GM12878 (cell line): ENCODE measurements at regions not wholly inside any gene's neighbourhood (a gene's known extent, or its start where the extent isn't known, plus 50 kb on each side); places are given as distances from the start of the nearest gene placed in this dataset.

ENCODE experiments used
- ATAC-seq: fragments of 200-7000 bp; cut with Tn5 transposase; 3 replicates; pipeline ENCODE4 v1.9.1; 2020; ENCODE audit warnings: mild to moderate bottlenecking, moderate library complexity
- BruUV-seq: library from RNA; stranded (reverse); fragments of 400-500 nt; replicated peaks from 2 replicates; lab custom pipeline; 2021; lab: Mats Ljungman, UMichigan
- CTCF ChIA-PET: fragments of 300-600 bp; sonication (Branson Sonifier 250); formaldehyde crosslinking; extraction: SDS; loops from one replicate; lab custom pipeline; 2021; ENCODE audit warnings: inconsistent platforms; lab: Yijun Ruan, JAX
- POLR2A ChIA-PET: fragments of 350-600 bp; formaldehyde crosslinking; extraction: SDS; loops from one replicate; lab custom pipeline; 2021; ENCODE audit warnings: inconsistent platforms; lab: Charles Lee
- RAD21 ChIA-PET: fragments of 300-600 bp; sonication (Branson Sonifier 250); formaldehyde crosslinking; loops from one replicate; lab custom pipeline; 2023; ENCODE audit warnings: antibody characterized with exemption; ENCODE audit not compliant: unreplicated experiment; lab: Charles Lee
- SMC1A ChIA-PET: fragments of 300-600 bp; sonication (Branson Sonifier 250); formaldehyde crosslinking; loops from one replicate; lab custom pipeline; 2023; ENCODE audit not compliant: unreplicated experiment, uncharacterized antibody; lab: Charles Lee
- DNase-seq: peaks from one replicate; pipeline ENCODE4 v3.0.0-alpha.2; 2011; ENCODE audit warnings: low read depth, low spot score
- FAIRE-seq: peaks from 3 replicates; lab custom pipeline; 2011; peaks lifted over from hg19 to GRCh38; lab: Jason Lieb, UNC
- H2AFZ ChIP-seq: 2 replicates; pipeline ENCODE4 v1.6.0; 2011; ENCODE audit warnings: low read depth, low read length, control low read depth; ENCODE audit not compliant: control insufficient read depth
- H3K27ac ChIP-seq: 2 replicates; pipeline ENCODE4 v1.5.1; 2011; ENCODE audit warnings: control low read depth; ENCODE audit not compliant: control insufficient read depth, insufficient read depth
- H3K27me3 ChIP-seq, 2 experiments: replicated peaks in 1 of 2; 2 replicates each; pipeline versions ENCODE4 v1.6.0 to v1.6.1; 2011; ENCODE audit warnings: low read length in 1 of 2; ENCODE audit not compliant: control insufficient read depth in 2 of 2, insufficient read depth in 2 of 2
- H3K36me3 ChIP-seq, 2 experiments: 2 replicates each; pipeline ENCODE4 v1.5.1; 2011; ENCODE audit warnings: low read length in 1 of 2; ENCODE audit not compliant: control insufficient read depth in 2 of 2, insufficient read depth in 2 of 2
- H3K4me1 ChIP-seq: 2 replicates; pipeline ENCODE4 v1.6.1; 2011; ENCODE audit warnings: mild to moderate bottlenecking, low read length, moderate library complexity, mixed read lengths; ENCODE audit not compliant: control insufficient read depth, insufficient read depth
- H3K4me2 ChIP-seq: 2 replicates; pipeline ENCODE4 v1.6.0; 2011; ENCODE audit warnings: control low read depth; ENCODE audit not compliant: control insufficient read depth, insufficient read depth
- H3K4me3 ChIP-seq: fragments of 200-600 bp; sonication (generic); 2 replicates; pipeline ENCODE4 v1.5.1; 2016
- H3K79me2 ChIP-seq: 2 replicates; pipeline ENCODE4 v1.6.0; 2011; ENCODE audit warnings: low read length; ENCODE audit not compliant: control insufficient read depth, insufficient read depth
- H3K9ac ChIP-seq: 2 replicates; pipeline ENCODE4 v1.8.0; 2011; ENCODE audit warnings: low read length, control low read depth, mixed read lengths; ENCODE audit not compliant: control insufficient read depth, insufficient read depth
- H3K9me3 ChIP-seq: replicated peaks from 3 replicates; pipeline ENCODE4 v1.5.1; 2011; ENCODE audit warnings: mild to moderate bottlenecking, low read length; ENCODE audit not compliant: control insufficient read depth, insufficient read depth
- H4K20me1 ChIP-seq: 2 replicates; pipeline ENCODE4 v1.6.0; 2011; ENCODE audit not compliant: control insufficient read depth, insufficient read depth
- EED ChIP-seq: sonication (generic); IDR thresholded peaks from 2 replicates; pipeline ENCODE4 v1.6.1; 2016; ENCODE audit warnings: antibody characterized with exemption, low read depth
- FOS ChIP-seq: IDR thresholded peaks from 3 replicates; pipeline ENCODE4 v1.6.1; 2011; ENCODE audit warnings: borderline replicate concordance; ENCODE audit not compliant: insufficient read length; ENCODE audit errors: extremely low read depth
- IKZF1 ChIP-seq: fragments of 450-650 bp; conservative IDR thresholded peaks from 2 replicates; pipeline ENCODE4 v1.6.1; 2017; ENCODE audit warnings: antibody characterized with exemption, mild to moderate bottlenecking
- POU2F2 ChIP-seq: IDR thresholded peaks from 3 replicates; pipeline ENCODE4 v1.6.1; 2011; ENCODE audit warnings: low read depth, mild to moderate bottlenecking, low read length, borderline replicate concordance
- RB1 ChIP-seq: fragments of 450-650 bp; formaldehyde crosslinking; IDR thresholded peaks from 2 replicates; pipeline ENCODE4 v1.6.1; 2017; ENCODE audit warnings: mild to moderate bottlenecking, borderline replicate concordance
- SMC3 ChIP-seq: IDR thresholded peaks from 2 replicates; pipeline ENCODE4 v1.6.1; 2011; ENCODE audit warnings: low read length, improper control_type of control experiment, borderline replicate concordance
- SREBF1 ChIP-seq: IDR thresholded peaks from 2 replicates; pipeline ENCODE4 v1.6.1; 2012; ENCODE audit warnings: mild to moderate bottlenecking, low read length
- SUPT20H ChIP-seq: IDR thresholded peaks from 2 replicates; pipeline ENCODE4 v1.6.1; 2011; ENCODE audit warnings: low read depth, mild to moderate bottlenecking, low read length, moderate library complexity, borderline replicate concordance; ENCODE audit not compliant: control insufficient read depth
- WGBS: methylation state at CpG from one replicate; pipeline ENCODE4 v1.1.6; 2016; ENCODE audit warnings: low lambda C conversion rate; ENCODE audit not compliant: insufficient replicate concordance, insufficient coverage; ENCODE audit errors: missing lambda C conversion rate; 5-methylcytosine and 5-hydroxymethylcytosine counted together
- in situ Hi-C: fragments of 300-500 bp; cut with MboI; formaldehyde crosslinking; loops from 9 replicates; pipeline ENCODE4 v1.14.3; 2018; ENCODE audit warnings: mixed read lengths
- intact Hi-C: fragments of 100-400 bp; cut with micrococcal nuclease; formaldehyde crosslinking; loops from one replicate; pipeline ENCODE4 v1.14.2; 2022; ENCODE audit not compliant: unreplicated experiment
- TF ChIP-seq, protein P1 (sequence below): fragments of 450-650 bp; IDR thresholded peaks from 2 replicates; pipeline ENCODE4 v1.6.1; 2016; ENCODE audit warnings: mild to moderate bottlenecking
- TF ChIP-seq, protein P2 (sequence below): fragments of 450-650 bp; IDR thresholded peaks from 2 replicates; pipeline ENCODE4 v1.6.1; 2017; ENCODE audit warnings: mild to moderate bottlenecking
- TF ChIP-seq, protein P3 (sequence below): IDR thresholded peaks from 2 replicates; pipeline ENCODE4 v1.6.1; 2011; ENCODE audit warnings: borderline replicate concordance, low read depth, mild to moderate bottlenecking, moderate library complexity, mixed read lengths, low read length; ENCODE audit not compliant: insufficient read depth; ENCODE audit errors: extremely low read length

DNA sequence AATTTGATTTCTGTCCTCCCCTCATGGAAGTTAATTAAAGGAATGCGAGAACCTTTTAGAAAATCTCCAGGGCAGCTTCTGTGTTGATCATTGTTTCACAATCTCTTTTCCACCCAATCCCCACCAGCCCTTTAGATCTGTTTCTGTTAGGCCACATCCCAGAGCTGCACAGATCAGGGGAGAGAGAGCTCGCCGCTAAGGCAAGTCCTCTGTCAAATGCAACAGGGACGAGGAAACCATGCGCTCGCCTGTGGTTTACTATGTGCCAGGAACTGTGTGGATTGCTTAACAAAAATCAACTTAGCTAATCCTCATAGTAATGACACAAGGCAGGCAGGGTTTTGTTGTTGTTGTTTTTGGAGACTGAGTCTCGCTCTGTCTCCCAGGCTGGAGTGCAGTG lies 115.4 kb downstream of the SALL1 start:
- FAIRE-seq (no peak), ATAC-seq (no peak), DNase-seq (no peak)
- no peak overlapping the region for H2AFZ ChIP-seq
- H4K20me1 ChIP-seq, result no peaks in the 10 kb centered on the region
- no TSS peak for BruUV-seq
- CTCF ChIA-PET, result no interaction called here
- no peak overlapping the region for H3K9ac ChIP-seq
- POLR2A ChIA-PET, result no interaction called here
- no peaks in the 10 kb centered on the region for H3K36me3 ChIP-seq
- RAD21 ChIA-PET, result no interaction called here
- H3K79me2 ChIP-seq, result no peaks in the 10 kb centered on the region
- H3K27me3 ChIP-seq, result no peaks in the 10 kb centered on the region; a peak in 1 of 4 replicates
- intact Hi-C loops (no loop called here), in situ Hi-C loops (no loop called here)
- no peaks in the 10 kb centered on the region for H3K4me1 ChIP-seq
- no peak for TF ChIP-seq SMC3
- TF ChIP-seq, protein P1, sequence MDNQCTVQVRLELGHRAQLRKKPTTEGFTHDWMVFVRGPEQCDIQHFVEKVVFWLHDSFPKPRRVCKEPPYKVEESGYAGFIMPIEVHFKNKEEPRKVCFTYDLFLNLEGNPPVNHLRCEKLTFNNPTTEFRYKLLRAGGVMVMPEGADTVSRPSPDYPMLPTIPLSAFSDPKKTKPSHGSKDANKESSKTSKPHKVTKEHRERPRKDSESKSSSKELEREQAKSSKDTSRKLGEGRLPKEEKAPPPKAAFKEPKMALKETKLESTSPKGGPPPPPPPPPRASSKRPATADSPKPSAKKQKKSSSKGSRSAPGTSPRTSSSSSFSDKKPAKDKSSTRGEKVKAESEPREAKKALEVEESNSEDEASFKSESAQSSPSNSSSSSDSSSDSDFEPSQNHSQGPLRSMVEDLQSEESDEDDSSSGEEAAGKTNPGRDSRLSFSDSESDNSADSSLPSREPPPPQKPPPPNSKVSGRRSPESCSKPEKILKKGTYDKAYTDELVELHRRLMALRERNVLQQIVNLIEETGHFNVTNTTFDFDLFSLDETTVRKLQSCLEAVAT, result no peak
- TF ChIP-seq SUPT20H, result no peak
- TF ChIP-seq, protein P2, sequence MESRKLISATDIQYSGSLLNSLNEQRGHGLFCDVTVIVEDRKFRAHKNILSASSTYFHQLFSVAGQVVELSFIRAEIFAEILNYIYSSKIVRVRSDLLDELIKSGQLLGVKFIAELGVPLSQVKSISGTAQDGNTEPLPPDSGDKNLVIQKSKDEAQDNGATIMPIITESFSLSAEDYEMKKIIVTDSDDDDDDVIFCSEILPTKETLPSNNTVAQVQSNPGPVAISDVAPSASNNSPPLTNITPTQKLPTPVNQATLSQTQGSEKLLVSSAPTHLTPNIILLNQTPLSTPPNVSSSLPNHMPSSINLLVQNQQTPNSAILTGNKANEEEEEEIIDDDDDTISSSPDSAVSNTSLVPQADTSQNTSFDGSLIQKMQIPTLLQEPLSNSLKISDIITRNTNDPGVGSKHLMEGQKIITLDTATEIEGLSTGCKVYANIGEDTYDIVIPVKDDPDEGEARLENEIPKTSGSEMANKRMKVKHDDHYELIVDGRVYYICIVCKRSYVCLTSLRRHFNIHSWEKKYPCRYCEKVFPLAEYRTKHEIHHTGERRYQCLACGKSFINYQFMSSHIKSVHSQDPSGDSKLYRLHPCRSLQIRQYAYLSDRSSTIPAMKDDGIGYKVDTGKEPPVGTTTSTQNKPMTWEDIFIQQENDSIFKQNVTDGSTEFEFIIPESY, result no peak
- TF ChIP-seq, protein P3, sequence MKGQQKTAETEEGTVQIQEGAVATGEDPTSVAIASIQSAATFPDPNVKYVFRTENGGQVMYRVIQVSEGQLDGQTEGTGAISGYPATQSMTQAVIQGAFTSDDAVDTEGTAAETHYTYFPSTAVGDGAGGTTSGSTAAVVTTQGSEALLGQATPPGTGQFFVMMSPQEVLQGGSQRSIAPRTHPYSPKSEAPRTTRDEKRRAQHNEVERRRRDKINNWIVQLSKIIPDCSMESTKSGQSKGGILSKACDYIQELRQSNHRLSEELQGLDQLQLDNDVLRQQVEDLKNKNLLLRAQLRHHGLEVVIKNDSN, result no peak
- TF ChIP-seq EED, result no peak
- TF ChIP-seq IKZF1, result no peak
- TF ChIP-seq SREBF1, result no peak
- no peak for TF ChIP-seq RB1
- TF ChIP-seq FOS, result no peak
- no peak for TF ChIP-seq POU2F2
- SMC1A ChIA-PET, result no interaction called here
- no peaks in the 10 kb centered on the region for H3K9me3 ChIP-seq
- H3K4me2 ChIP-seq, result no peak overlapping the region
- no peak overlapping the region for H3K27ac ChIP-seq
- H3K4me3 ChIP-seq, result no peak overlapping the region
- 82% methylated on average over 7 of the region's 7 CpGs for WGBS
